ENCODE measurements at regions not wholly inside any gene's neighbourhood (a gene's known extent, or its start where the extent isn't known, plus 50 kb on each side); places are given as distances from the start of the nearest gene placed in this dataset.
A peak's percentile ranks its signal among the peaks of the same experiment; 100 is the strongest.

- H3K4me1 ChIP-seq (ENCODE audit: insufficient read depth, low read length, poor library complexity, severe bottlenecking) = peaks cover 74% of the 10 kb centered on the region
- peaks cover 2% of the 10 kb centered on the region; the same call in 1 of the 2 replicates for H3F3A ChIP-seq (ENCODE audit: low read depth)
- no peaks in the 10 kb centered on the region for H3K9me2 ChIP-seq (replicated peaks; ENCODE audit: low read depth, low read length)
- H4K20me1 ChIP-seq (ENCODE audit: insufficient read depth, low read length, poor library complexity, severe bottlenecking) = no peaks in the 10 kb centered on the region
- H2AFZ ChIP-seq (ENCODE audit: low read length) = no peak overlapping the region
- H3K79me2 ChIP-seq (ENCODE audit: insufficient read depth, low read length) = no peaks in the 10 kb centered on the region
- no peaks in the 10 kb centered on the region for H3K9me3 ChIP-seq (ENCODE audit: insufficient read depth, low read depth, low read length)
- H3K4me2 ChIP-seq (ENCODE audit: low read depth, low read length, poor library complexity, severe bottlenecking) = no peak overlapping the region
- H3K36me3 ChIP-seq (ENCODE audit: insufficient read depth, low read length) = no peaks in the 10 kb centered on the region
- no peaks in the 10 kb centered on the region for H3K27me3 ChIP-seq (ENCODE audit: insufficient read depth, low read length, poor library complexity, severe bottlenecking)
- H3K9ac ChIP-seq (ENCODE audit: low read depth, low read length, poor library complexity, severe bottlenecking) = no peak overlapping the region
- no peak overlapping the region for H3K4me3 ChIP-seq (ENCODE audit: low read length, poor library complexity, severe bottlenecking)
- no peak for TF ChIP-seq EZH2phosphoT487 (IDR thresholded peaks at IDR 0.05; ENCODE audit: borderline replicate concordance)
- TF ChIP-seq, protein P1, sequence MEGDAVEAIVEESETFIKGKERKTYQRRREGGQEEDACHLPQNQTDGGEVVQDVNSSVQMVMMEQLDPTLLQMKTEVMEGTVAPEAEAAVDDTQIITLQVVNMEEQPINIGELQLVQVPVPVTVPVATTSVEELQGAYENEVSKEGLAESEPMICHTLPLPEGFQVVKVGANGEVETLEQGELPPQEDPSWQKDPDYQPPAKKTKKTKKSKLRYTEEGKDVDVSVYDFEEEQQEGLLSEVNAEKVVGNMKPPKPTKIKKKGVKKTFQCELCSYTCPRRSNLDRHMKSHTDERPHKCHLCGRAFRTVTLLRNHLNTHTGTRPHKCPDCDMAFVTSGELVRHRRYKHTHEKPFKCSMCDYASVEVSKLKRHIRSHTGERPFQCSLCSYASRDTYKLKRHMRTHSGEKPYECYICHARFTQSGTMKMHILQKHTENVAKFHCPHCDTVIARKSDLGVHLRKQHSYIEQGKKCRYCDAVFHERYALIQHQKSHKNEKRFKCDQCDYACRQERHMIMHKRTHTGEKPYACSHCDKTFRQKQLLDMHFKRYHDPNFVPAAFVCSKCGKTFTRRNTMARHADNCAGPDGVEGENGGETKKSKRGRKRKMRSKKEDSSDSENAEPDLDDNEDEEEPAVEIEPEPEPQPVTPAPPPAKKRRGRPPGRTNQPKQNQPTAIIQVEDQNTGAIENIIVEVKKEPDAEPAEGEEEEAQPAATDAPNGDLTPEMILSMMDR (conservative IDR thresholded peaks at IDR 0.05; ENCODE audit: low read length) = no peak
These were observed 103.4 kb upstream of the SPRY4 start for GRCh38 chr5:142428036-142428772.

DNA sequence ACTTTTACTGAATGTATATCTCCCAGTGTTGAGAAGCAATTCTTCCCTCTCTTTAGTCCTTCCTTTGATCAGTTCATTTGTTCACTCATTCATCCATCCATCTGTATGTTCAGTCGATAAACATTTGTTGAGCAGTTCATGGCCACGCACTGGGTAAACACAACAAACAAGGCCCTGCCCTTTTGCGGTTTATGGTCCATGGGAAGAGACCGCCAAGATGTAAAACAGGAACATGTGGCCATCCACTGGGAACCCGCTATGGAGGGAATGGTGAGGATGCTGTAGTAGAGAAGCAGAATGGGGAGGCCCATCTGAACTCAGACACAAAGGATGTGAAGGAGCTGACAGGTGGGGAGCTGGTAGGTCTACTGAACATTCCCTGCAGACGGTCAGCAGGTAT is 102.7 kb upstream of the SPRY4 start:
- Histone ChIP-seq H3K36me3 (ENCODE audit: insufficient read depth, low read length) (no peaks in the 10 kb centered on the region), H3K4me2 (ENCODE audit: low read depth, low read length, poor library complexity, severe bottlenecking) (no peak overlapping the region), H3K9me2 (replicated peaks; ENCODE audit: low read depth, low read length) (no peaks in the 10 kb centered on the region), H3K79me2 (ENCODE audit: insufficient read depth, low read length) (no peaks in the 10 kb centered on the region), H3K27me3 (ENCODE audit: insufficient read depth, low read length, poor library complexity, severe bottlenecking) (no peaks in the 10 kb centered on the region), H2AFZ (ENCODE audit: low read length) (no peak overlapping the region), H3F3A (ENCODE audit: low read depth) (no peaks in the 10 kb centered on the region), H3K4me3 (ENCODE audit: low read length, poor library complexity, severe bottlenecking) (no peak overlapping the region), H3K9me3 (ENCODE audit: insufficient read depth, low read depth, low read length) (no peaks in the 10 kb centered on the region), H4K20me1 (ENCODE audit: insufficient read depth, low read length, poor library complexity, severe bottlenecking) (no peaks in the 10 kb centered on the region), H3K4me1 (ENCODE audit: insufficient read depth, low read length, poor library complexity, severe bottlenecking) (peaks cover 71% of the 10 kb centered on the region), H3K9ac (ENCODE audit: low read depth, low read length, poor library complexity, severe bottlenecking) (no peak overlapping the region)
- no peak for TF ChIP-seq EZH2phosphoT487 (IDR thresholded peaks at IDR 0.05; ENCODE audit: borderline replicate concordance)
- TF ChIP-seq, protein P1 (conservative IDR thresholded peaks at IDR 0.05; ENCODE audit: low read length) = no peak

- no peaks in the 10 kb centered on the region for H3K36me3 ChIP-seq (ENCODE audit: insufficient read depth, low read length)
- H3F3A ChIP-seq (ENCODE audit: low read depth) = no peaks in the 10 kb centered on the region
- H2AFZ ChIP-seq (ENCODE audit: low read length) = no peak overlapping the region
- peak overlapping the region; percentile 9 for H3K4me3 ChIP-seq (ENCODE audit: low read length, poor library complexity, severe bottlenecking)
- no peaks in the 10 kb centered on the region for H3K79me2 ChIP-seq (ENCODE audit: insufficient read depth, low read length)
- H3K9me2 ChIP-seq (replicated peaks; ENCODE audit: low read depth, low read length) = no peaks in the 10 kb centered on the region
- TF ChIP-seq, protein P1 (conservative IDR thresholded peaks at IDR 0.05; ENCODE audit: low read length) = no peak
- no peak for TF ChIP-seq EZH2phosphoT487 (IDR thresholded peaks at IDR 0.05; ENCODE audit: borderline replicate concordance)
- no peaks in the 10 kb centered on the region for H4K20me1 ChIP-seq (ENCODE audit: insufficient read depth, low read length, poor library complexity, severe bottlenecking)
- H3K4me1 ChIP-seq (ENCODE audit: insufficient read depth, low read length, poor library complexity, severe bottlenecking) = peaks cover 72% of the 10 kb centered on the region
- H3K4me2 ChIP-seq (ENCODE audit: low read depth, low read length, poor library complexity, severe bottlenecking) = peak overlapping the region; percentile 29
- no peaks in the 10 kb centered on the region for H3K27me3 ChIP-seq (ENCODE audit: insufficient read depth, low read length, poor library complexity, severe bottlenecking)
- H3K9ac ChIP-seq (ENCODE audit: low read depth, low read length, poor library complexity, severe bottlenecking) = peak overlapping the region; percentile 46
- H3K9me3 ChIP-seq (ENCODE audit: insufficient read depth, low read depth, low read length) = no peaks in the 10 kb centered on the region
These were observed 102.2 kb upstream of the SPRY4 start for GRCh38 chr5:142427015-142427364.

Data from Loucy (cell line).